ENCODE measurements at regions not wholly inside any gene's neighbourhood (a gene's known extent, or its start where the extent isn't known, plus 50 kb on each side); places are given as distances from the start of the nearest gene placed in this dataset.

GRCh38 chr4:60327651-60328050 lies 872.5 kb upstream of the ADGRL3 start:
- no peaks in the 10 kb centered on the region for H3K36me3 Mint-ChIP-seq (ENCODE audit: unreplicated experiment)
- no peaks in the 10 kb centered on the region for H3K9me3 Mint-ChIP-seq (ENCODE audit: unreplicated experiment)
- H3K4me1 Mint-ChIP-seq (ENCODE audit: low read depth, unreplicated experiment) = no peaks in the 10 kb centered on the region
- no peak for DNase-seq
- H3K27ac Mint-ChIP-seq (ENCODE audit: unreplicated experiment) = no peak overlapping the region
- no peak overlapping the region for H3K4me3 Mint-ChIP-seq (ENCODE audit: unreplicated experiment)
- H3K27me3 Mint-ChIP-seq (ENCODE audit: unreplicated experiment) = no peaks in the 10 kb centered on the region
- no peak for TF ChIP-seq CTCF (IDR thresholded peaks at IDR 0.05; ENCODE audit: partially characterized antibody, unreplicated experiment)

GRCh38 chr4:60344908-60345307 lies 855.2 kb upstream of the ADGRL3 start:
- Mint-ChIP-seq H3K36me3 (ENCODE audit: unreplicated experiment) (no peaks in the 10 kb centered on the region), H3K4me1 (ENCODE audit: low read depth, unreplicated experiment) (no peaks in the 10 kb centered on the region)
- TF ChIP-seq CTCF (IDR thresholded peaks at IDR 0.05; ENCODE audit: partially characterized antibody, unreplicated experiment) = no peak

GRCh38 chr4:60345392-60345791 lies 854.7 kb upstream of the ADGRL3 start:
- H3K4me1 Mint-ChIP-seq (ENCODE audit: low read depth, unreplicated experiment) = no peaks in the 10 kb centered on the region
- H3K36me3 Mint-ChIP-seq (ENCODE audit: unreplicated experiment) = no peaks in the 10 kb centered on the region
- H3K27ac Mint-ChIP-seq (ENCODE audit: unreplicated experiment) = no peak overlapping the region
- DNase-seq = no peak
- no peaks in the 10 kb centered on the region for H3K9me3 Mint-ChIP-seq (ENCODE audit: unreplicated experiment)
- no peak for TF ChIP-seq CTCF (IDR thresholded peaks at IDR 0.05; ENCODE audit: partially characterized antibody, unreplicated experiment)
- no peaks in the 10 kb centered on the region for H3K27me3 Mint-ChIP-seq (ENCODE audit: unreplicated experiment)
- H3K4me3 Mint-ChIP-seq (ENCODE audit: unreplicated experiment) = no peak overlapping the region

More at GRCh38 chr4:60344908-60345307, 855.2 kb upstream of the ADGRL3 start:
- no peak for DNase-seq
- H3K4me3 Mint-ChIP-seq (ENCODE audit: unreplicated experiment) = no peak overlapping the region
- H3K27me3 Mint-ChIP-seq (ENCODE audit: unreplicated experiment) = no peaks in the 10 kb centered on the region
- H3K27ac Mint-ChIP-seq (ENCODE audit: unreplicated experiment) = no peak overlapping the region
- H3K9me3 Mint-ChIP-seq (ENCODE audit: unreplicated experiment) = no peaks in the 10 kb centered on the region

- no peaks in the 10 kb centered on the region for H3K4me1 Mint-ChIP-seq (ENCODE audit: low read depth, unreplicated experiment)
- H3K4me3 Mint-ChIP-seq (ENCODE audit: unreplicated experiment) = no peak overlapping the region
- DNase-seq = no peak
- peaks cover 4% of the 10 kb centered on the region for H3K27me3 Mint-ChIP-seq (ENCODE audit: unreplicated experiment)
- no peak overlapping the region for H3K27ac Mint-ChIP-seq (ENCODE audit: unreplicated experiment)
- no peak for TF ChIP-seq CTCF (IDR thresholded peaks at IDR 0.05; ENCODE audit: partially characterized antibody, unreplicated experiment)
- peaks cover 5% of the 10 kb centered on the region for H3K36me3 Mint-ChIP-seq (ENCODE audit: unreplicated experiment)
- peaks cover 3% of the 10 kb centered on the region for H3K9me3 Mint-ChIP-seq (ENCODE audit: unreplicated experiment)
Measured at GRCh38 chr4:60359746-60360367, 840.3 kb upstream of the ADGRL3 start.

GRCh38 chr4:60365176-60365575 lies 835.0 kb upstream of the ADGRL3 start:
- peaks cover under 1% of the 10 kb centered on the region for H3K4me1 Mint-ChIP-seq (ENCODE audit: low read depth, unreplicated experiment)
- H3K36me3 Mint-ChIP-seq (ENCODE audit: unreplicated experiment) = no peaks in the 10 kb centered on the region
- H3K27me3 Mint-ChIP-seq (ENCODE audit: unreplicated experiment) = peaks cover 2% of the 10 kb centered on the region
- DNase-seq = no peak
- H3K27ac Mint-ChIP-seq (ENCODE audit: unreplicated experiment) = no peak overlapping the region
- H3K4me3 Mint-ChIP-seq (ENCODE audit: unreplicated experiment) = no peak overlapping the region
- TF ChIP-seq CTCF (IDR thresholded peaks at IDR 0.05; ENCODE audit: partially characterized antibody, unreplicated experiment) = no peak
- peaks cover under 1% of the 10 kb centered on the region for H3K9me3 Mint-ChIP-seq (ENCODE audit: unreplicated experiment)
